SK-N-SH (cell line): ENCODE measurements at regions not wholly inside any gene's neighbourhood (a gene's known extent, or its start where the extent isn't known, plus 50 kb on each side); places are given as distances from the start of the nearest gene placed in this dataset.

ENCODE experiments used
- CTCF ChIA-PET: fragments of 300-600, 350-600 bp; formaldehyde crosslinking; extraction: SDS; loops from one replicate; lab custom pipeline; 2021; lab: Yijun Ruan, JAX
- POLR2A ChIA-PET: fragments of 350-600 bp; sonication (Branson Sonifier 250); formaldehyde crosslinking; extraction: SDS; loops from one replicate; lab custom pipeline; 2020; ENCODE audit warnings: antibody characterized with exemption, inconsistent platforms; lab: Yijun Ruan, JAX
- DNase-seq: peaks from one replicate; pipeline ENCODE4 v3.0.0; 2012
- H2AFZ ChIP-seq: fragments of 200-600 bp; sonication (generic); 2 replicates; pipeline ENCODE4 v1.8.1; 2016; ENCODE audit warnings: antibody characterized with exemption, mild to moderate bottlenecking, low read depth
- H3F3A ChIP-seq: fragments of 200-600 bp; sonication (generic); replicated peaks from 2 replicates; pipeline ENCODE3; 2016; ENCODE audit warnings: antibody characterized with exemption, mild to moderate bottlenecking; ENCODE audit not compliant: insufficient read depth
- H3K27ac ChIP-seq, 2 experiments: fragments of 200-500 bp in 1 of 2; fragments of 200-600 bp in 1 of 2; sonication (Bioruptor generic) in 1 of 2; sonication (generic), shearing (Covaris generic) in 1 of 2; 2 replicates each; pipeline versions ENCODE4 v1.5.1 to v1.6.1; 2014 to 2016; ENCODE audit warnings: low read depth in 2 of 2, inconsistent platforms in 1 of 2, low read length in 1 of 2, mild to moderate bottlenecking in 1 of 2, mixed read lengths in 1 of 2
- H3K27me3 ChIP-seq: fragments of 200-600 bp; sonication (generic), shearing (Covaris generic); 2 replicates; pipeline ENCODE4 v1.6.1; 2016; ENCODE audit warnings: mixed run types; ENCODE audit not compliant: insufficient read depth
- H3K36me3 ChIP-seq, 2 experiments: fragments of 200-500 bp in 1 of 2; fragments of 200-600 bp in 1 of 2; sonication (Bioruptor generic) in 1 of 2; sonication (generic) in 1 of 2; replicated peaks in 1 of 2; 2 replicates each; pipeline versions ENCODE3 to v1.5.1; 2014 to 2016; ENCODE audit warnings: low read length in 1 of 2, mild to moderate bottlenecking in 1 of 2; ENCODE audit not compliant: insufficient read depth in 2 of 2, control insufficient read depth in 1 of 2
- H3K4me1 ChIP-seq, 2 experiments: fragments of 200-500 bp in 1 of 2; fragments of 200-600 bp in 1 of 2; sonication (Bioruptor generic) in 1 of 2; sonication (generic), shearing (Covaris generic) in 1 of 2; 2 replicates each; pipeline versions ENCODE4 v1.5.1 to v1.6.1; 2014 to 2016; ENCODE audit warnings: low read depth in 1 of 2, low read length in 1 of 2, mixed run types in 1 of 2; ENCODE audit not compliant: insufficient read depth in 2 of 2, control insufficient read depth in 1 of 2
- H3K4me2 ChIP-seq: fragments of 200-600 bp; sonication (generic), shearing (Covaris generic); 2 replicates; pipeline ENCODE4 v1.6.1; 2017; ENCODE audit warnings: mixed run types
- H3K4me3 ChIP-seq, 2 experiments: fragments of 200-500 bp in 1 of 2; fragments of 200-600 bp in 1 of 2; sonication (Bioruptor generic) in 1 of 2; sonication (generic), shearing (Covaris generic) in 1 of 2; 2 replicates each; pipeline versions ENCODE4 v1.5.1 to v1.8.1; 2014 to 2016; ENCODE audit warnings: low read depth in 2 of 2, inconsistent platforms in 1 of 2, low read length in 1 of 2, mild to moderate bottlenecking in 1 of 2, mixed read lengths in 1 of 2, moderate library complexity in 1 of 2
- H3K79me2 ChIP-seq: fragments of 200-600 bp; sonication (generic); 2 replicates; pipeline ENCODE4 v1.8.1; 2017; ENCODE audit warnings: mild to moderate bottlenecking; ENCODE audit not compliant: insufficient read depth
- H3K9ac ChIP-seq: fragments of 200-600 bp; sonication (generic); 2 replicates; pipeline ENCODE4 v1.6.1; 2017; ENCODE audit warnings: mixed run types
- H3K9me2 ChIP-seq: fragments of 200-600 bp; sonication (generic); 2 replicates; pipeline ENCODE4 v1.6.1; 2017; ENCODE audit warnings: mixed run types
- H3K9me3 ChIP-seq: fragments of 200-600 bp; sonication (generic); 2 replicates; pipeline ENCODE4 v1.6.1; 2017; ENCODE audit warnings: mixed run types, mild to moderate bottlenecking, moderate library complexity
- H4K20me1 ChIP-seq: fragments of 200-600 bp; sonication (generic); 2 replicates; pipeline ENCODE4 v1.6.1; 2017; ENCODE audit warnings: mild to moderate bottlenecking, mixed run types; ENCODE audit not compliant: insufficient read depth
- CHD2 ChIP-seq: fragments of 150-350 bp; IDR thresholded peaks from 2 replicates; pipeline ENCODE4 v1.6.1; 2018; ENCODE audit warnings: low read length; ENCODE audit not compliant: partially characterized antibody
- EZH2phosphoT487 ChIP-seq: fragments of 200-600 bp; sonication (generic); IDR thresholded peaks from 2 replicates; pipeline ENCODE4 v1.6.1; 2017; ENCODE audit warnings: low read depth, mixed run types, mild to moderate bottlenecking, antibody characterized with exemption, moderate library complexity, borderline replicate concordance
- FOXM1 ChIP-seq: IDR thresholded peaks from 2 replicates; pipeline ENCODE4 v1.4.0; 2012; ENCODE audit warnings: low read depth, mild to moderate bottlenecking
- GABPA ChIP-seq: IDR thresholded peaks from 2 replicates; pipeline ENCODE4 v1.4.0; 2012; ENCODE audit warnings: low read depth, mild to moderate bottlenecking
- MXI1 ChIP-seq: IDR thresholded peaks from 2 replicates; pipeline ENCODE4 v1.6.1; 2012; ENCODE audit warnings: mild to moderate bottlenecking, low read depth, low read length, improper control_type of control experiment
- NFIC ChIP-seq: IDR thresholded peaks from 2 replicates; pipeline ENCODE4 v1.4.0; 2012; ENCODE audit warnings: borderline replicate concordance
- NRF1 ChIP-seq: IDR thresholded peaks from 2 replicates; pipeline ENCODE4 v1.6.1; 2012; ENCODE audit warnings: low read depth, mild to moderate bottlenecking, low read length
- POLR2AphosphoS5 ChIP-seq: IDR thresholded peaks from 2 replicates; pipeline ENCODE4 v1.6.1; 2012; ENCODE audit warnings: low read depth, low read length
- REST ChIP-seq: IDR thresholded peaks from 2 replicates; pipeline ENCODE4 v1.6.1; 2012; ENCODE audit warnings: mild to moderate bottlenecking, low read depth, low read length, moderate library complexity
- RXRA ChIP-seq: IDR thresholded peaks from 2 replicates; pipeline ENCODE4 v1.4.0; 2012; ENCODE audit warnings: low read depth, mild to moderate bottlenecking, borderline replicate concordance
- USF2 ChIP-seq: fragments of 150-350 bp; IDR thresholded peaks from 2 replicates; pipeline ENCODE4 v1.6.1; 2017; ENCODE audit warnings: antibody characterized with exemption, low read length, low read depth, borderline replicate concordance
- ZBTB33 ChIP-seq: IDR thresholded peaks from 2 replicates; pipeline ENCODE4 v1.4.0; 2012; ENCODE audit warnings: low read depth, borderline replicate concordance
- whole genome bisulfite sequencing: methylation state at CpG from one replicate; pipeline ENCODE4 v1.1.6; 2017; ENCODE audit warnings: low lambda C conversion rate; 5-methylcytosine and 5-hydroxymethylcytosine counted together

- Histone ChIP-seq H3K4me3 (no peak overlapping the region), H3K79me2 (no peaks in the 10 kb centered on the region), H3K4me1 (no peaks in the 10 kb centered on the region), H2AFZ (no peak overlapping the region), H4K20me1 (no peaks in the 10 kb centered on the region), H3K9me3 (no peaks in the 10 kb centered on the region), H3F3A (no peaks in the 10 kb centered on the region), H3K27me3 (no peaks in the 10 kb centered on the region), H3K4me2 (no peak overlapping the region), H3K9me2 (peaks cover 2% of the 10 kb centered on the region; the same call in 1 of the 2 replicates), H3K27ac (no peak overlapping the region), H3K36me3 (no peaks in the 10 kb centered on the region), H3K9ac (no peak overlapping the region)
- POLR2A ChIA-PET = no interaction called here
- WGBS = 20% methylated on average over 3 of the region's 3 CpGs
- CTCF ChIA-PET = interaction anchor here (1.4 kb wide), 1 partner anchor 10 kb away, joined by 4 read pairs; no protein-coding TSS in a partner anchor
- DNase-seq = no peak
- no peak for TF ChIP-seq GABPA
- no peak for TF ChIP-seq MXI1
- TF ChIP-seq ZBTB33 = no peak
- no peak for TF ChIP-seq USF2
- TF ChIP-seq RXRA = no peak
- no peak for TF ChIP-seq EZH2phosphoT487
- TF ChIP-seq FOXM1 = no peak
Measured at GRCh38 chr10:84676536-84676935, 348.1 kb downstream of the CCSER2 start.

DNA sequence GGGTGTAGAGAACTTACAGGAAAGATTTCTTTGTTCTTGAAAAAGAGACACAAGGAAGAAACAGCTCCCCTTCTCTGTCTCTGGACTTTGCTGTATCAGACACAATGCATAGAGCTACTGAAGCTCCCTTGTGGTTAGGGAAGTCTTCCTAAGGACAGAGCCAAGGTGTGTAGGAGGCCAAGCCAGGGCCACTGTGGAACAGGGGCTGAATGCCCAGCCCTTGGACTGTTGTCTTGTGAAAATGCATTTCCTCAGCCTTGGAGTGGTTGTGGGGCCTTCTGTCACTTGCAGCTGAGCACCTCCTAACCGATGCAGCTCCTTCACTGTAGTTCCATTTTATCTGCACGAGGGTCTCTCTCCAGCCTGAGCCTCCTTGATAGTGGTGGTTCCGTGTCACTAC, 353.4 kb downstream of the CCSER2 start:
- ChIA-PET CTCF (interaction anchor here (1.0 kb wide), 1 partner anchor 15 kb away, joined by 3 read pairs; no protein-coding TSS in a partner anchor), POLR2A (no interaction called here)
- H3K9me3 ChIP-seq = no peaks in the 10 kb centered on the region
- no peak overlapping the region for H3K9ac ChIP-seq
- no peaks in the 10 kb centered on the region for H3K4me1 ChIP-seq
- no peak overlapping the region for H2AFZ ChIP-seq
- no peaks in the 10 kb centered on the region for H3K79me2 ChIP-seq
- H3K4me3 ChIP-seq = no peak overlapping the region
- no peak overlapping the region for H3K27ac ChIP-seq
- H3K9me2 ChIP-seq = peaks cover 2% of the 10 kb centered on the region; the same call in 1 of the 2 replicates
- H3F3A ChIP-seq = no peaks in the 10 kb centered on the region
- no peaks in the 10 kb centered on the region for H4K20me1 ChIP-seq
- TF ChIP-seq NFIC (no peak), NRF1 (no peak), POLR2AphosphoS5 (no peak), REST (no peak), RXRA (no peak), GABPA (no peak), CHD2 (no peak)
- H3K36me3 ChIP-seq = no peaks in the 10 kb centered on the region
- no peak for DNase-seq
- H3K27me3 ChIP-seq = no peaks in the 10 kb centered on the region
- no peak overlapping the region for H3K4me2 ChIP-seq
- WGBS = 6% methylated on average over 3 of the region's 3 CpGs
